ENCODE measurements at regions not wholly inside any gene's neighbourhood (a gene's known extent, or its start where the extent isn't known, plus 50 kb on each side); places are given as distances from the start of the nearest gene placed in this dataset.

DNA sequence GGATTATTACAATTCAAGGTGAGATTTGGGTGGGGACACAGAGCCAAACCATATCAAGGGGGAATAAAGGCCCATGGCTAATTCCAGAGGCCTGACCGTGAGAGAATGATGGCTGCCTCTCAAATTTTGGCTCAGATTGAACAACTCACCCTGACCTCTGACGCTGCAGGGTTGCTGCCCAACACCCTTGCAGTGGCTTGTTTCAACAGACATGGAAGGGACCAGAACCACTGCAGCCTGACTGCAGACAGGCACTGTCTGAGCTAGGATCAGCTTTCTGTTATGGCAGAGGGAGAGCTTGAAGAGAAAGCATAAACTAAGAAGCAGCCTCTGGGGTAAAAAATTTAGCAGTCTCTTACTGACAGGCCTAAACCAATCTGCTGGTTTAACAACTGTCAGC, 90.2 kb upstream of the GADD45A start:
- no peaks in the 10 kb centered on the region for H3K4me1 Mint-ChIP-seq (ENCODE audit: low read depth in 2 of 2)
- no peak for ATAC-seq (replicated peaks)

DNA sequence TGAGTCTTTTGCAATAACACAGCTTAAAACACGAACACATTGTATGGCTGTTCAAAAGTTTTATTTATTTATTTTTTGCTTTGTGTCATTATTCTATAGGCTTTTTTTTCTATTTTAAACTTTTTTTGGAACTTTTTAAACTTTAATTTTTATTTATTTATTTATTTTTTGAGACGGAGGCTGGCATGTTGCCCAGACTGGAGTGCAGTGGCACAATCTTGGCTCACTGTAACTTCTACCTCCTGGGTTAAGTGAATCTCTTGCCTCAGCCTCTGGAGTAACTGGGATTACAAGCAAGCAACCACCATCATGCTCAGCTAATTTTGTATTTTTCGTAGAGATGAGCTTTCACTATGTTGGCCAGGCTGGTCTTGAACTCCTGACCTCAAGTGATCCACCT, 88.3 kb upstream of the GADD45A start:
- DNase-seq (no peak), ATAC-seq (replicated peaks) (no peak)
- H3K4me1 Mint-ChIP-seq (ENCODE audit: low read depth in 2 of 2), result no peaks in the 10 kb centered on the region
- no peak overlapping the region for H3K4me3 Mint-ChIP-seq
- H3K36me3 Mint-ChIP-seq (ENCODE audit: insufficient read depth), result no peaks in the 10 kb centered on the region
- H3K9me3 Mint-ChIP-seq, result no peaks in the 10 kb centered on the region
- H3K27me3 Mint-ChIP-seq, result peaks cover 14 to 21% of the 10 kb centered on the region in 2 donors
- no peak overlapping the region for H3K27ac Mint-ChIP-seq

More for the DNA sequence above, 90.2 kb upstream of the GADD45A start:
- no peaks in the 10 kb centered on the region for H3K9me3 Mint-ChIP-seq
- no peak overlapping the region for H3K27ac Mint-ChIP-seq
- no peak overlapping the region for H3K4me3 Mint-ChIP-seq
- H3K27me3 Mint-ChIP-seq, result peaks cover 10 to 15% of the 10 kb centered on the region in 2 donors
- no peak for DNase-seq
- no peaks in the 10 kb centered on the region for H3K36me3 Mint-ChIP-seq (ENCODE audit: insufficient read depth)

DNA sequence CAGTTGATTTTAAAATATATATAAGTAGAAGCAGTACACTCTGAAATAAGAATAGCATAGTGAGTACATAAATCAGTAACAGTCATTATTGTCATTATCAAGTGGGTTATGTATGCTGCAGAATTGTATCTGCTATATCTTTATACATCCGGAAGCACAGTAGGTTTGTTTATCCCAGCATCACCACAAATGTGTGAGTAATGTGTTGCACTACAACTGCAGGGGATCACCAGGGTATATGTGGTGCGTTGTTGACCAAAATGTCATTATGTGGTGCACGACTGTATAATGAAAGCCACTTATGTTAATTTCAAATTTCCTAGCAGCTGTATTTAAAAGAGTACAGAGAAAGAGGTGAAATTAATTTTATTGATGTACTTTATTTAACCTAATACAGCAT, 87.7 kb upstream of the GADD45A start:
- no peaks in the 10 kb centered on the region for H3K36me3 Mint-ChIP-seq (ENCODE audit: insufficient read depth)

DNA sequence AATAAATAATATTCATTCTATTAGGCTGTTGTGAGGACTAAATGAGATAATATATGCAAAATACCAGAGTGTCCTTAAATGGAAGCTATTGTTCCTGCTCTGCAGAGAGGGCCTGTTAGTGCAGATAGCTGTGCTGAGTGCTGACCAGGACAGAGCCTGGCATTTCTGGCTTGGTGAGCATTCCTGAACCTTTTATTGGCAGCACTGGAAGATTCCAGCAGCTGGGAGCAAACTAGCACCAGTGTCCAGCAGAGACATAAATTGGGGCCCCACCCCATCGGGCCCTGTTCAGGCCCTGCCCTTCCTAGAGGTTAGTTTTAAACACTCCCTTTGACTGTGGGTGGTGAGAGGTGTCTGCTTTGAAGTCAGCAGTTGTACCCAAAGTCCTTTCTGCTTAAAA, 85.9 kb upstream of the GADD45A start:
- Mint-ChIP-seq H3K4me3 (no peak overlapping the region), H3K27ac (no peak overlapping the region), H3K9me3 (no peaks in the 10 kb centered on the region), H3K36me3 (ENCODE audit: insufficient read depth) (no peaks in the 10 kb centered on the region), H3K27me3 (peaks cover 25 to 30% of the 10 kb centered on the region in 2 donors), H3K4me1 (ENCODE audit: low read depth in 2 of 2) (no peaks in the 10 kb centered on the region)
- no peak for DNase-seq
- ATAC-seq (replicated peaks), result no peak

More for the DNA sequence above, 87.7 kb upstream of the GADD45A start:
- H3K4me3 Mint-ChIP-seq, result no peak overlapping the region
- no peaks in the 10 kb centered on the region for H3K9me3 Mint-ChIP-seq
- H3K27me3 Mint-ChIP-seq, result peaks cover 16 to 19% of the 10 kb centered on the region in 2 donors
- no peaks in the 10 kb centered on the region for H3K4me1 Mint-ChIP-seq (ENCODE audit: low read depth in 2 of 2)
- DNase-seq (no peak), ATAC-seq (replicated peaks) (no peak)
- H3K27ac Mint-ChIP-seq, result no peak overlapping the region

DNA sequence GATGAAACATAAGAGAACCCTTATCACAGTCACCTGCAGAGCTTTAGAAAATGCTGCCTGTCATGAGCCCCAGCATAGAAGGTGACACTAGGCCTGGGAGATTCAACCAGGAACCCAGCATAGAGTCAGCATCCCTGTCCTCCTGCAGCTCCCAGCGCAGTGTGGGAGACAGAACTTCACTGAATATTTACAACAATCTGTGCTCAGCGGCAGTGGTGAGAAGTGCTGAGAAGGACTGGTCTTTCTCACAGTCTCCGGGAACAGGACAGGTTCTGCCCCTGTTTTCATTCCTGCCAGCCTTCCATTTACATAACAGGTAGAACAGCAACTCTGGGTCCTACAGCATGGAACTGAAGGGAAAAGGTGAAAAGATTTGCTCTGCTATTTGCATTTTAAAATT, 83.5 kb upstream of the GADD45A start:
- no peak for ATAC-seq (replicated peaks)
- Mint-ChIP-seq H3K4me1 (ENCODE audit: low read depth in 2 of 2) (no peaks in the 10 kb centered on the region), H3K36me3 (ENCODE audit: insufficient read depth) (no peaks in the 10 kb centered on the region), H3K9me3 (no peaks in the 10 kb centered on the region), H3K4me3 (no peak overlapping the region), H3K27me3 (peaks cover 25 to 39% of the 10 kb centered on the region in 2 donors), H3K27ac (no peak overlapping the region)
- DNase-seq, result no peak

DNA sequence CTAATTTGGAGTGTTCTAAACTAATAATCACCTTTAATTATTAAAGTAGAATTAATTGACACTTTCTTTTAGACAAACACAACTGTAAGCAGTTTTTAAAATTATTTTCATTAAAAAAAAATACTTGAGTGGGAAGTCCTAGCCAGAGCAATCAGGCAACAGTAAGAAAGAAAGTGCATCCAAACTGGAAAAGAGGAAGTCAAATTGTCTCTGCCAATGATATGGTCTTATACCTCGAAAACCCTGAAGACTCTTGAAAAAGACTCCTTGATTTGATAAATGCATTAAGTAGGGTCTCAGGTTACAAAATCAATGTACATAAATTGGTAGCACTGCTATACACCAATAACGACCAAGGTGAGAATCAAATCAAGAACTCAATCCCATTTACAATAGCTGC, 83.0 kb upstream of the GADD45A start:
- Mint-ChIP-seq H3K4me1 (ENCODE audit: low read depth in 2 of 2) (no peaks in the 10 kb centered on the region), H3K36me3 (ENCODE audit: insufficient read depth) (no peaks in the 10 kb centered on the region), H3K27me3 (peaks cover 25 to 40% of the 10 kb centered on the region in 2 donors), H3K9me3 (no peaks in the 10 kb centered on the region), H3K27ac (no peak overlapping the region), H3K4me3 (no peak overlapping the region)
- DNase-seq (no peak), ATAC-seq (replicated peaks) (no peak)

DNA sequence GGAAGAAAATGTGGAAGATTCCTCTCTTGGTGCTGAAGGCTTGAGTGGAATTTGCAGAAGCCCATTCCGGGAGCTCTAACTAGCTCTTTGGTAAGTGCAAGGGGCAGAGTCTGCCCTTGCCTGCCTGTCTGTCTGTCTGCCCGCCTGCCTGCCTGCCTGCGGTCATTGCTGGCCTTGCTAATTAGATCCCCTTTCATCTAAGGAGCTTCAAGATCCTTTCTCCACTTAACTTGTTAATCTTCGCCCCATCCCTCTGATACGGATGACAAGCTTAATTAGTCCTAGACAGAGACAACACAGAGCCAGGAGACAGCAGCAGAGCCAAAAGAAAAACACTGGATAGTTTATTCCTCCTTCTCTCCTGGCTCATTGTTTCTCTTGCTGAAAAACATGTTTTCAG, 80.2 kb upstream of the GADD45A start:
- DNase-seq, result no peak
- Mint-ChIP-seq H3K27ac (no peak overlapping the region), H3K4me3 (no peak overlapping the region), H3K36me3 (ENCODE audit: insufficient read depth) (no peaks in the 10 kb centered on the region), H3K9me3 (no peaks in the 10 kb centered on the region), H3K4me1 (ENCODE audit: low read depth in 2 of 2) (peaks cover 0 to 4% of the 10 kb centered on the region in 2 donors), H3K27me3 (peaks cover 25 to 58% of the 10 kb centered on the region in 2 donors)
- no peak for ATAC-seq (replicated peaks)

DNA sequence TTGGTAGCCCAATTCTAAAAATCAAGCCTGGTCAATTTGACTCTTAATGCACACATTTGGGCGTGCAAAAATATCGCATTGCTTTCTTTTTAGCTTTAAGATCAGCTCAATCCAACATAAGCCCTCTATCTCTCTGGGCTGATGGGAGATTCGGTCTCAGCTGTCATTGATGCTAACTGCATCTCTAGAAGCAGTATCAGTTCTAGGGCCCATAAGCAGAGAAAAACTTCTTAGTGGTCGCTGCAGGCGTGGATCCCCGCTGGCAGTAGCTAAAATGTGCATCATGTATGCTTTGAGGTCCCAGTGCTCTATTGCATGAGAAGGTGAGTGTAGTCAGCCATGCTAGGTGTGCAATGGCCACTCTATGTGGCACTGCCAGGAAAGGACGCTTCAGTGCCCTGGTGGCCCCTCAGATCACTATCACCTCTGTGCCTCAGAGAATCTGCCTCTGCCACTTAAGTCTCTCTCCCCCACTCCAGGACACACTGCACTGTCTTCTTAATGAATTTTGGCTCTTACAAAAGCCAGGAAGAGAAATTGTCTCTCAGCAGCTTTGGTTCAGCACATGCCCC, 79.7 kb upstream of the GADD45A start:
- no peaks in the 10 kb centered on the region for H3K9me3 Mint-ChIP-seq
- DNase-seq, result no peak
- no peak overlapping the region for H3K4me3 Mint-ChIP-seq
- peaks cover 25 to 58% of the 10 kb centered on the region in 2 donors for H3K27me3 Mint-ChIP-seq
- no peak overlapping the region for H3K27ac Mint-ChIP-seq
- no peak for ATAC-seq (replicated peaks)
- no peaks in the 10 kb centered on the region for H3K36me3 Mint-ChIP-seq (ENCODE audit: insufficient read depth)
- H3K4me1 Mint-ChIP-seq (ENCODE audit: low read depth in 2 of 2), result peaks cover 0 to 4% of the 10 kb centered on the region in 2 donors

DNA sequence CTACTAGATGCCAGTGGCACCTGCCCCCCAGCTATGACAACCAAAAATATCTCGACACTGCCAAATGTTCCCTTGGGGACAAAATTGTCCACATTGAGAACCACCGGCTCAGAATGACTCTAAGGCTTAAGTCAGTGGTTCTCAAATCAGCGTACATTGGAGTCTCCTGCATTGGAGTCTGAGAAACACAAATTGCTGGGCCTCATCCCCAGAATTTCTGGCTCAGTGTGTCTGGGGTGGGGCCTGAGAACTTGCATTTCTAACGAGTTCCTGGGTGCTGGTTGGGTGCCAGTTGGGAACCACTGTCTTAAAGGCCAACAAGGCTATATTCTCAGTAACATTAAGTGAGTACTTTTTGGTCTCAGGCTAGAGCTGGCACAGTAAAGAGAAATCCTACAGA, 77.7 kb upstream of the GADD45A start:
- Mint-ChIP-seq H3K9me3 (no peaks in the 10 kb centered on the region), H3K27ac (no peak overlapping the region), H3K36me3 (ENCODE audit: insufficient read depth) (no peaks in the 10 kb centered on the region), H3K27me3 (peaks cover 14 to 55% of the 10 kb centered on the region in 2 donors), H3K4me3 (no peak overlapping the region), H3K4me1 (ENCODE audit: low read depth in 2 of 2) (peaks cover 0 to 4% of the 10 kb centered on the region in 2 donors)
- ATAC-seq (replicated peaks) (no peak), DNase-seq (no peak)

DNA sequence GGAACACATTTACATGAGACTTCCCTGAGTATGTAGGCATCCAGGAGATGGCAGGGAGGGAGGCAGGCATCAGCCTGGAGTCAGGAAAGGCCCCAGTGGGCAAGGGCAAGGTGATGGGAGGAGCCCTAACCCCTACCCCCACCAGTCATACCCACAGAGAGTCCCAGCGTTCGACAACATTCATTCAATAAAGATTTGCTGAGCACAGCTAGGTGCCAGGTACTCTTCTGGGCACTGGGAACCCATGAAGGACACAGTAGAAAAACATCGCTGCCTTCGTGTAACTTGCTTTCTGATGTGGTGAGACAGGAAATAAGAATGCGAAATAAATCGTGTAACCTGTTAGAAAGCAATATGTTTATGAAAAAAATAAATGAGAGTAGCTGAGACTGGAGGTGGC, 77.3 kb upstream of the GADD45A start:
- no peaks in the 10 kb centered on the region for H3K36me3 Mint-ChIP-seq (ENCODE audit: insufficient read depth)
- H3K27me3 Mint-ChIP-seq, result peaks cover 13 to 55% of the 10 kb centered on the region in 2 donors
- no peak overlapping the region for H3K4me3 Mint-ChIP-seq
- H3K27ac Mint-ChIP-seq, result no peak overlapping the region
- no peak for DNase-seq
- H3K9me3 Mint-ChIP-seq, result no peaks in the 10 kb centered on the region
- peaks cover 0 to 5% of the 10 kb centered on the region in 2 donors for H3K4me1 Mint-ChIP-seq (ENCODE audit: low read depth in 2 of 2)
- ATAC-seq (replicated peaks), result no peak

DNA sequence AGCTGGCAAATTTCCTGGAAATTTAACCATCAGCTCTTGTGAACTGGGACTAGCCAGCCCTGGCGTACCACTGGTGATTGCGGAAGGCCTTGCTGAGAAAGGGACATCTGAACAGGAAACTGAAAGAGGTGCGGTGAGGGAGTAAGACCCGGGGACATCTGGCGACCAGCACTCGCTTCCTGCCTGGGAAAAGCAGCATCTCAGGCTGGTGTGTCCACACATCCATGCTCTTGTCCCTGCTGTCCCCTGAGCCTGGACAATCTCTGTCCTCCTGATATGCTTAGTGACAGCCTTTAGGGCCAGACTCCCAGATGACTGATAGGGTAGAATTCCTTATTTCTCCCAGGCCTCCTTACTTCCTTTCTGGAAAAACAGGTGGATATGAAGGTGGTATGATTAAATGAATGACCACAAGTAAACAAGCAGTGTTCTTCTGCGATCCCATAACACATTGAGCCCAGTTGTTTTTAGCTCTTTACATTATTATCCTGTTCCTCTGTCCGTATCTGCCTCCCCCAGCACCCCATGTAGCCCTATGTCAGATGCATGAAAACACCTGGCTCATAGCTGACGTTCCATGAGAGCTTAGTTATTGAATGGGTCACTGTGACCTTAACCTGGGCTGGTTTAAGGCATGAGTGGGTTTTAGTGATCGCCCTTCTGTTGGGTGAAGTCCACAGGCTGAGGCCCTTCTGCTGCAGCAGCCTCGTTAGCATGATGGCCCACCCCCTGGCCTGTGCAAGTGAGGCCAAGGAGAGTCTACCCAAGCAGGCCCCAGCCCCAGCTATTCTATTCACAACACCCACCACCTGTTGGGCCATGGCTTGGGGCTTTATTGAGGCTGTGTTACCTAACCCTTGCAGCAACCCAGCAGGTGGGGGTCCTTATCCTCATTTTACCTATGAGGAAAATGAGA, 76.1 kb upstream of the GADD45A start:
- H3K27me3 Mint-ChIP-seq, result peaks cover 11 to 50% of the 10 kb centered on the region in 2 donors
- H3K27ac Mint-ChIP-seq, result no peak overlapping the region
- DNase-seq (no peak), ATAC-seq (replicated peaks) (no peak)
- H3K9me3 Mint-ChIP-seq, result no peaks in the 10 kb centered on the region
- H3K4me1 Mint-ChIP-seq (ENCODE audit: low read depth in 2 of 2), result peaks cover 0 to 5% of the 10 kb centered on the region in 2 donors
- no peak overlapping the region for H3K4me3 Mint-ChIP-seq
- no peaks in the 10 kb centered on the region for H3K36me3 Mint-ChIP-seq (ENCODE audit: insufficient read depth)

DNA sequence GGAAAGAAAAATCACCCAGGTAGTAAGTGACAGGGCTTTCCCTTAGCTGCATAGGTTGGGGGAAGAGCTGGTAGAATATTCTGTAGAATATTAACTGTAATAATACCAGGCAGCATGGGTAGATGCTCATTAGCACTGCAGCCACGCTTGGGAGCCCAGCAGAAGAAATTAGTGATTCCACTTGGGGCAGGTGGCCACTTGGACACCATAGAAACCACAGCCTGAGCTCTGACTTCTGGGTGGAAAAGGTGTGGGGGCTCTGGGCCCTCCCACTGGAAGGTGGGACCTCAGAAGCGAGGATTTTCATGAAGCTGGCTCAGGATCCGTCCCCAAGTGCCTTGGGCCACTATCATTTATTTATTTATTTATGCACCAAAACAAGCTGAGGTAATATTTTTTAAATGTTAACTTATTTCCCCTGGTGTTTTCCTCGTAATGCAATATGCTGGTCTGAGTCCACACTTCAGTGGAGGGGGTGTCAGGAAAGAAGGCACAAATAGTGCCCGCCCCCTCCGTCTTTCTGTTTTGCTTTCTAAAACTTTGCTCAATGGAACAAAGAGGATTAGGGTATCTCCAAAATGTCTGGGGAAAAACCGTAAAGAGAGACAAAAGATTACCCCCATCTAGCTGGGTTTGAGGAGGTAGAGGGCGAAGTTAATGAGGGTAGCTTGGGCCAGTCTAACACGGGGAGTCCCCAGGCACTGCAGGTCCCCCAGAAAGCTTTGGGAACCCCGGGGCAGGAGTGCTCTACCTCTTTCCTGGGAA, 75.2 kb upstream of the GADD45A start:
- ATAC-seq (replicated peaks), result no peak
- Mint-ChIP-seq H3K36me3 (ENCODE audit: insufficient read depth) (no peaks in the 10 kb centered on the region), H3K4me3 (no peak overlapping the region), H3K4me1 (ENCODE audit: low read depth in 2 of 2) (peaks cover 0 to 5% of the 10 kb centered on the region in 2 donors), H3K9me3 (no peaks in the 10 kb centered on the region), H3K27ac (no peak overlapping the region), H3K27me3 (peaks cover 12 to 47% of the 10 kb centered on the region in 2 donors)
- no peak for DNase-seq

DNA sequence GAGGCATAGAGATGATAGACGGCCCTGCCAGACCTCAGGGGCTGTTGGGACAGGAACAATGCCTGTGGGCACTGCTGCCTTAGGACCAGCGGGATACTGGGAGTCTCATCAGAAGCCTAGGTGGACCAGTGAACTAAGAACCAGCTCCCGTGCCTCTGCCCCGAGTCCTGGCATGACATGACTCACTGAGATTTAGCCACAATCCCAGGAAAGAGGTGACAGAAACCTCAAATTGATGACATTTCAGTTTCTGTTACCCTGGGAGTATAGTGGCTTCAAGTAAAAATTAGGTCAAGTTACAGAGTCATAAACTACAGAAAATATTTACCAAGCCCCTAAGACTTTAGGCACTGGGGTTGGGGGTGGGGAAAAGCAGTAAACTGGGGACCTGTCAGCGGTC, 74.6 kb upstream of the GADD45A start:
- H3K27me3 Mint-ChIP-seq, result peaks cover 18 to 41% of the 10 kb centered on the region in 2 donors
- DNase-seq, result no peak
- no peak overlapping the region for H3K27ac Mint-ChIP-seq
- peaks cover 0 to 5% of the 10 kb centered on the region in 2 donors for H3K4me1 Mint-ChIP-seq (ENCODE audit: low read depth in 2 of 2)
- H3K4me3 Mint-ChIP-seq, result no peak overlapping the region
- no peak for ATAC-seq (replicated peaks)
- H3K36me3 Mint-ChIP-seq (ENCODE audit: insufficient read depth), result no peaks in the 10 kb centered on the region
- no peaks in the 10 kb centered on the region for H3K9me3 Mint-ChIP-seq

Measured in effector memory CD8-positive, alpha-beta T cell (primary cell).